Middle frontal gyrus (tissue), 1 donor: ENCODE measurements at regions not wholly inside any gene's neighbourhood (a gene's known extent, or its start where the extent isn't known, plus 50 kb on each side); places are given as distances from the start of the nearest gene placed in this dataset.
"Not testable (repeated sequence)": the region's sequence is repeated elsewhere in the genome, so short reads cannot be mapped to it uniquely, and the experiment has no call there.

Experiments used
- DNase-seq: peaks from one replicate; pipeline ENCODE4 v3.0.0-alpha.2; 2015; ENCODE audit warnings: low spot score; ENCODE audit errors: extremely low spot score

- DNase-seq, result no peak
Measured at GRCh38 chr5:39762761-39763160, 338.0 kb upstream of the DAB2 start.

DNA sequence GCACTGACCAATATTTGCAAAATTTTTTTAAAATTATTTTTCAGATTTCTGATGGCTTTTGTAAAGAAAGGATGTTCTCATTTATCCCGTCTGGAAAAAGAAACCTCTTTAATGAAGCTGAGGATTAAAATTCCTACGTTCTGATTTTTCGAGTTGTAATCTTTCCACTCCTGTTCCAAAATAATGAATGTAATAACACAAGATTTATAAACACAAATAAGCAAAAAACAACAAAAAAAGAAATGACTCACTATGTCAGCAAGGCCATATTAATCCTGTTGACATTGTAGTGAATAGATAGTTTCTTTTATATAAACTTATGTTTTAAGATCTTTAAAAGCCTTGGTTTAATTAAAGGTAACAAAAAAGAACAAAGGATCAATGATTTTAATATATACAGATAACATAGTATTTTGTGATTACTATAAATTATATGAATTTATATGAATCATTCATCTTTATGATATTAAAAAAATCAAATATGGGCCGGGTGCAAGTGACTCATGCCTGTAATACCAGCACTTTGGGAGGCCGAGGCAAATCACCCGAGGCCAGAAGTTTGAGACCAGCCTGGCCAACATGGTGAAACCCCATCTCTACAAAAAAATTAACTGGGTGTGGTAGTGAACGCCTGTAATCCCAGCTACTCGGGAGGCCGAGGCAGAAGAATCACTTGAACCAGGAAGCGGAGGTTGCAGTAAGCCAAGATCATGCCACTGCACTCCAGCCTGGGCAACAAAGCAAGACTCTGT is 336.6 kb upstream of the DAB2 start:
- DNase-seq, result no peak

DNA sequence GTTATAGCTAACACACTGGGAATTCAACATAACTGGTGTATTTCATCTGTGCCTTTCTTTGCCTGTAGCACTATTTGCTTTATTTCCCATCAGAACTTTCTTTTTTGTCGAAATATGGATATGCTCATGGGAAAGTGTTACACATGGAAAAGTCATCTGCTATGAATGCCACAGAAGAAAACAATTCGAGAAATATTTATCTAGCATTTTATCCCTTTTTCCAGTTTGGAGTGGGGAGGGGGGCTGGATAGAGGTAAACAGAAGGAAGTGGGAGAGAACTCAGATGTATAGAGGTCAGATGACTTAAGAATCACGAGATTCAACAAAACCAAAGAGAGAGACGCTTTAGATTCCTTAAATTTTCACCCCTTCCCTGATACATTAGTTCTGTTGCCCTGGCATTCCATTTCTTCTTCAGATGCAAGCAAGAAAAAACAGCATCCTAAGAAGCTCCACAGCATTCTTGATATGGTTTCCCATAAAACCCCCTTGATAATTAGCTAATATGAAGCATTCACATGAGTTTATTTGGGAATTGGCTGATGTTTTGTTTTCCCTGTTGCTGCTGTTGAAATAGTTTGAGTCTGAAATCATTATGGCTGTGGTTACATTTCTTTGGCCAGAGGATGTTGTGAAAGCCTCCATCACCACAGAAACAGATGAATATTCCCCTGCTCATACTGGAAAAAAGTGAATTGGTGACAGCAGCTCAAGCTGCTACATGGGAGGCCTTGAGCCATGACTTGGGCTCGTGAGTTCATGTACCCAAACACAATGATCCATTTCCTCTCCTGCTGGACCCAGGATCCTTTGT is 335.8 kb upstream of the DAB2 start:
- no peak for DNase-seq

DNA sequence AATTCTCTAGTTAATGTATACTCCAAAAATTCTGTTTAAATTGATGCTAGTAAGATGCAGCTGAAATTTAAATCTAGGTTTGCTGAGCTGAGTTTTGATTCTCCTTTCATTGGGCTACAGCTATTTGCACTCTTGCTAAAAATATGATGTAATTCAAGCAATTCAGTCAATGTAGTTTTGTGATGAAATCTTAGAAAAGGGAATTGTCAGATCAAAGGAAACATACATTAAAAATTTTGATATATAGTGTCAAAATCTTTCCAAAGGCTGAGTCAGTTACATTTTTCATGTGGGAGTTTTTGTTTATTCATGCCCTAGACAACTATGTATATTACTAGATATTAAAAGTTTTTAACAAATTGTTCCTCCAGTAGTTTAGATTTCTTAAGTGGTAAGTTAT is 334.9 kb upstream of the DAB2 start:
- DNase-seq, result no peak

DNA sequence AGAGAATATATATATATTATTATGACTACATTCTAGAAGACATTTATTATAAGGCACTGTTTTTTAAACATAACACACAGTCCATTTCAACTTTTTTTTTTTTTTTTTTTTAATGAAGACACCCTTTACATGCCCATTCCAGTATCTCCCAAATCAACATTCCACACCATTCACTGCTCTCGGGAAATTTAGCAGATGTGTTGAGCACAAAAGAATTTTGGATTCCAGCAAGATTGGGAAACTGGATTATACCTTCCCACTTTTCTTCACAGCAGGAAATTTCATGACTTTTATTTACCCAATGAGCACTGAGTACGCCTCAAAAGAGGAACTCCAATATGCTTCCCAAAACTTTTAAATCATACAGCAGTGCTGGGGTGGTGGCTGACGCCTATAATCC is 333.6 kb upstream of the DAB2 start:
- no peak for DNase-seq

- no peak for DNase-seq
Measured at GRCh38 chr5:39757131-39757530, 332.4 kb upstream of the DAB2 start.

- DNase-seq, result no peak
Measured at GRCh38 chr5:39755986-39756385, 331.2 kb upstream of the DAB2 start.

DNA sequence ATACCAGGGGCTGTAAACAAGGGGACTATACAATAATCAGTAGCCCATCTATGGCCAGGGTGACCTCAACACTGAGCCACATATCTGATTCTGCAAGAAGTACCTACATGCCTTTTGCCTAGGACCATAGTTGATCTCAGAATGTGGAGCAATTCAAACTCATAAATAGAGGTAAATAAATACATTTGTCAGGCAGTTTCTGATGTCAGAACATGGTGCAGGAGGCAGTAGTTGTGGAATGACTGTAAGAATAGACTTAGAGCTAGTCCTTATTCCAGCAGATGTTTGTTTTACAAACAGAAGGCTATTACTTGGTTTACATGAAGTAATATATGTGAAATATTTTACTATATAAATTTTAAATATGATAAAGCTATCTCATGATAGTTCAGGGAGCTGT is 330.7 kb upstream of the DAB2 start:
- DNase-seq, result no peak

DNA sequence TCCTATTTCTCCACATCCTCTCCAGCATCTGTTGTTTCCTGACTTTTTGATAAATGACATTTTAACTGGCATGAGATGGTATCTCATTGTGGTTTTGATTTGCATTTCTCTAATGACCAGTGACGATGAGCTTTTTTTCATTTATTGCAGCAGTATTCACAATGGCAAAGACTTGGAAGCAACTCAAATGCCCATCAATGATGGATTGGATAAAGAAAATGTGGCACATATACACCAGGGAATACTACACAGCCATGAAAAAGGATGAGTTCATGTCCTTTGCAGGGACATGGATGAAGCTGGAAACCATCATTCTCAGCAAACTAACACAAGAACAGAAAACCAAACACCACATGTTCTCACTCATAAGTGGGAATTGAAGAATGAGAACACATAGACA is 329.0 kb upstream of the DAB2 start:
- not testable (repeated sequence) for DNase-seq

DNA sequence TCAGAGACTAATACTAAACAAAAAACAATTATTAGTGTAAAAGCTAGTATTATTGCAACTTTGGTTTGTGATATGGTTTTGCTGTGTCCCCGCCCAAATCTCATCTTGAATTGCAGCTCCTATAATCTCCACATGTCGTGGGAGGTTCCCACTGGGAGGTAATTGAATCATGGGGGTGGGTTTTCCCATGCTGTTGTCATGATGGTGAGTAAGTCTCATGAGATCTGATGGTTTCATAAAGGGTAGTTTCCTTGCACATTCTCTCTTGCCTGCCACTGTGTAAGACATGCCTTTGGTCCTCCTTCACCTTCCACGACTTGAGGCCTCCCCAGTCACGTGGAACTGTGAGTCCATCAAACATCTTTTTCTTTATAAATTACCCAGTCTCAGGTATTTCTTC is 325.9 kb upstream of the DAB2 start:
- no peak for DNase-seq

DNA sequence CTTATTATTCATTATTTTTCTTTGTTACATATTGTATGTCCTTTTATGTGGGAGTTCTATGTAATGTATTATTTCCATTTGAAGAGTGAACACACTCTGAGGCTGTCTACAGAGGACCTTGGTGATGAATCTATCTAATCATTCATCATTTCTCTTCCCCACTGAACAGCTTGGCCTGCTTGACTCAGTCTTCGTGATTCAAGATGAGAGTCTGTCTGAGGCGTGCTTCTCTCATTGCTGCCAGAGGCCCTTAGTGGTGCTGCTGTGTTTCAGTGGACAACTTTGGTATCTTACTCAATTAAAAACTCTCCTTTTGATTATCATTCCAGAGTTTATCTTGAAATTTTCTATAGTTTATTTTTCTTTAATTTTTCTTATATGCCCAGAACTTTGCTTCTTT is 318.1 kb upstream of the DAB2 start:
- DNase-seq, result no peak

DNA sequence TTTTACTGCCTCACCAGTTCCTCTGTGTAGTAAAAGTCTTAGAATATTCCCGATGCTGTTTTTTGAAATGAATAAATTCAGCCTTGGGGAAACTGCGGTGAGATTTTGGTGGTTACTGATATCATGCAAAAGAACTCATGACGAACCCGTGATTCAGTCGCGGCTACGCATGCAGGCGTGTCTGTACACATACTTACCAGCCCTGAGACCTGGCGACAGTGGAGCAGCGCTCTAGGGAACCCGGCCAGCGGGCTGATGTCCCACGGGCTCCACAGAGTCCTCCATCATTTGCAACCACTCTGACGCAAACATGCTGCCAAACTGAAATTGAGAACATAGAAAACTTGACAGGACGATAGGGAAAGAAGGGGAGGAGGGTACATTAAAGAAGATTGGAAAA is 315.6 kb upstream of the DAB2 start:
- DNase-seq, result no peak

GRCh38 chr5:39732166-39732565 is 307.4 kb upstream of the DAB2 start:
- DNase-seq, result no peak

- no peak for DNase-seq
Measured at GRCh38 chr5:39730699-39731098, 305.9 kb upstream of the DAB2 start.

GRCh38 chr5:39730006-39730405 is 305.2 kb upstream of the DAB2 start:
- DNase-seq, result no peak

- DNase-seq, result no peak
Measured at GRCh38 chr5:39726467-39726866, 301.7 kb upstream of the DAB2 start.

GRCh38 chr5:39721394-39721793 is 296.6 kb upstream of the DAB2 start:
- no peak for DNase-seq

- DNase-seq, result no peak
Measured at GRCh38 chr5:39720136-39720535, 295.4 kb upstream of the DAB2 start.

- DNase-seq, result no peak
Measured at GRCh38 chr5:39717176-39717897, 292.6 kb upstream of the DAB2 start.

GRCh38 chr5:39716532-39717028 is 291.8 kb upstream of the DAB2 start:
- no peak for DNase-seq

- peak; percentile 20 for DNase-seq
Measured at GRCh38 chr5:39714036-39714698, 289.4 kb upstream of the DAB2 start.
